PC-3 (cell line): ENCODE measurements at regions not wholly inside any gene's neighbourhood (a gene's known extent, or its start where the extent isn't known, plus 50 kb on each side); places are given as distances from the start of the nearest gene placed in this dataset.

Experiments
- ATAC-seq: fragments of 200-7000 bp; cut with Tn5 transposase; 2 replicates; pipeline ENCODE4 v1.9.1; 2020; ENCODE audit warnings: mild to moderate bottlenecking, moderate library complexity
- BruUV-seq: library from RNA; stranded (reverse); fragments of 400-500 nt; replicated peaks from 2 replicates; lab custom pipeline; 2021; lab: Mats Ljungman, UMichigan
- CTCF ChIA-PET: fragments of 300-600 bp; sonication (Branson Sonifier 250); formaldehyde crosslinking; loops from one replicate; lab custom pipeline; 2022; ENCODE audit warnings: antibody characterized with exemption; lab: Charles Lee
- POLR2A ChIA-PET: fragments of 300-600 bp; sonication (Branson Sonifier 250); formaldehyde crosslinking; loops from one replicate; lab custom pipeline; 2022; ENCODE audit warnings: antibody characterized with exemption; ENCODE audit not compliant: unreplicated experiment; lab: Charles Lee
- DNase-seq: peaks from one replicate; pipeline ENCODE4 v3.0.0-alpha.2; 2015
- H2AFZ ChIP-seq: fragments of 300-600 bp; sonication (generic); 2 replicates; pipeline ENCODE4 v1.6.0; 2016; ENCODE audit warnings: antibody characterized with exemption, low read length
- H3F3A ChIP-seq: fragments of 300-600 bp; sonication (generic); one replicate; pipeline ENCODE4 v1.6.0; 2017; ENCODE audit warnings: antibody characterized with exemption, low read length, control low read depth, mild to moderate bottlenecking; ENCODE audit not compliant: unreplicated experiment
- H3K27ac ChIP-seq: fragments of 300-600 bp; sonication (generic); 2 replicates; pipeline ENCODE4 v1.5.1; 2016; ENCODE audit warnings: mild to moderate bottlenecking, low read length
- H3K27me3 ChIP-seq: fragments of 300-600 bp; sonication (generic); 2 replicates; pipeline ENCODE4 v1.6.1; 2016; ENCODE audit warnings: low read length, mixed read lengths
- H3K36me3 ChIP-seq: fragments of 300-600 bp; sonication (generic); 2 replicates; pipeline ENCODE4 v1.6.1; 2016; ENCODE audit warnings: low read depth, mixed run types, low read length, mixed read lengths
- H3K4me1 ChIP-seq: fragments of 300-600 bp; sonication (generic); 2 replicates; pipeline ENCODE4 v1.5.1; 2016; ENCODE audit warnings: low read length; ENCODE audit not compliant: insufficient read depth
- H3K4me2 ChIP-seq: fragments of 300-600 bp; sonication (generic); 2 replicates; pipeline ENCODE4 v1.6.0; 2016; ENCODE audit warnings: low read length
- H3K4me3 ChIP-seq: fragments of 300-600 bp; sonication (generic); 2 replicates; pipeline ENCODE4 v1.5.1; 2016; ENCODE audit warnings: mild to moderate bottlenecking, low read length, mixed read lengths
- H3K79me2 ChIP-seq: fragments of 300-600 bp; sonication (generic); 2 replicates; pipeline ENCODE4 v1.6.1; 2017; ENCODE audit warnings: low read length, mixed read lengths
- H3K9ac ChIP-seq: fragments of 300-600 bp; sonication (generic); 2 replicates; pipeline ENCODE4 v1.6.0; 2016; ENCODE audit warnings: mild to moderate bottlenecking, low read length
- H3K9me2 ChIP-seq: fragments of 300-600 bp; sonication (generic); replicated peaks from 2 replicates; pipeline ENCODE4 v1.6.1; 2016; ENCODE audit warnings: mixed run types, low read length, mixed read lengths
- H3K9me3 ChIP-seq: fragments of 300-600 bp; sonication (generic); 2 replicates; pipeline ENCODE4 v1.6.1; 2016; ENCODE audit warnings: low read length, mixed read lengths
- H4K20me1 ChIP-seq: fragments of 300-600 bp; sonication (generic); 2 replicates; pipeline ENCODE4 v1.6.1; 2016; ENCODE audit warnings: low read length, mixed read lengths
- CTCF ChIP-seq: fragments of 300-600 bp; sonication (generic); conservative IDR thresholded peaks from 2 replicates; pipeline ENCODE4 v1.5.1; 2017; ENCODE audit warnings: antibody characterized with exemption, low read depth, mild to moderate bottlenecking, low read length
- EZH2 ChIP-seq: fragments of 300-600 bp; sonication (generic); IDR thresholded peaks from one replicate; pipeline ENCODE4 v1.6.1; 2017; ENCODE audit warnings: antibody characterized with exemption, mild to moderate bottlenecking, low read length; ENCODE audit not compliant: unreplicated experiment
- EZH2phosphoT487 ChIP-seq: fragments of 300-600 bp; sonication (generic); IDR thresholded peaks from 2 replicates; pipeline ENCODE4 v1.6.1; 2018; ENCODE audit warnings: mild to moderate bottlenecking, antibody characterized with exemption, low read length, borderline replicate concordance
- intact Hi-C: fragments of 100-400 bp; cut with micrococcal nuclease; formaldehyde crosslinking; loops from 2 replicates; pipeline ENCODE4 v1.9.0; 2023

GRCh38 chr1:181350131-181350530, 133.2 kb upstream of the CACNA1E start:
- Histone ChIP-seq H3K4me1 (no peaks in the 10 kb centered on the region), H3F3A (no peaks in the 10 kb centered on the region), H3K27me3 (peaks cover 2% of the 10 kb centered on the region; the same call in 1 of the 2 replicates), H3K9me3 (no peaks in the 10 kb centered on the region), H3K79me2 (no peaks in the 10 kb centered on the region), H3K4me2 (no peak overlapping the region), H3K4me3 (no peak overlapping the region), H3K36me3 (no peaks in the 10 kb centered on the region), H3K9ac (no peak overlapping the region), H2AFZ (no peak overlapping the region), H3K27ac (no peak overlapping the region), H3K9me2 (no peaks in the 10 kb centered on the region), H4K20me1 (no peaks in the 10 kb centered on the region)
- CTCF ChIA-PET = no interaction called here
- TF ChIP-seq EZH2 = no peak
- no peak for TF ChIP-seq CTCF
- TF ChIP-seq EZH2phosphoT487 = no peak
- intact Hi-C loops = no loop called here
- ATAC-seq (no peak), DNase-seq (no peak)
- no TSS peak for BruUV-seq
- POLR2A ChIA-PET = no interaction called here

- H3K4me2 ChIP-seq = no peak overlapping the region
Measured at GRCh38 chr1:181351740-181352139, 131.6 kb upstream of the CACNA1E start.

More at GRCh38 chr1:181351740-181352139, 131.6 kb upstream of the CACNA1E start:
- no peaks in the 10 kb centered on the region for H4K20me1 ChIP-seq
- CTCF ChIA-PET = no interaction called here
- no peaks in the 10 kb centered on the region for H3K36me3 ChIP-seq
- H3K4me3 ChIP-seq = no peak overlapping the region
- POLR2A ChIA-PET = no interaction called here
- no peaks in the 10 kb centered on the region; the same call in 1 of the 2 replicates for H3K27me3 ChIP-seq
- ATAC-seq (no peak), DNase-seq (no peak)
- no TSS peak for BruUV-seq
- no peaks in the 10 kb centered on the region for H3K4me1 ChIP-seq
- no peak overlapping the region for H3K27ac ChIP-seq
- H3K9me2 ChIP-seq = no peaks in the 10 kb centered on the region
- H2AFZ ChIP-seq = no peak overlapping the region
- no peaks in the 10 kb centered on the region for H3F3A ChIP-seq
- intact Hi-C loops = no loop called here
- H3K9ac ChIP-seq = no peak overlapping the region
- H3K9me3 ChIP-seq = no peaks in the 10 kb centered on the region
- TF ChIP-seq CTCF (no peak), EZH2 (no peak), EZH2phosphoT487 (no peak)
- no peaks in the 10 kb centered on the region for H3K79me2 ChIP-seq
